IPS DF 4.7 (cell line): ENCODE measurements at regions not wholly inside any gene's neighbourhood (a gene's known extent, or its start where the extent isn't known, plus 50 kb on each side); places are given as distances from the start of the nearest gene placed in this dataset.
"Not testable (repeated sequence)": the region's sequence is repeated elsewhere in the genome, so short reads cannot be mapped to it uniquely, and the experiment has no call there.

Experiments used
- DNase-seq: peaks from one replicate; pipeline ENCODE4 v3.0.0-alpha.2; 2013; ENCODE audit warnings: low spot score; ENCODE audit errors: extremely low read depth

DNA sequence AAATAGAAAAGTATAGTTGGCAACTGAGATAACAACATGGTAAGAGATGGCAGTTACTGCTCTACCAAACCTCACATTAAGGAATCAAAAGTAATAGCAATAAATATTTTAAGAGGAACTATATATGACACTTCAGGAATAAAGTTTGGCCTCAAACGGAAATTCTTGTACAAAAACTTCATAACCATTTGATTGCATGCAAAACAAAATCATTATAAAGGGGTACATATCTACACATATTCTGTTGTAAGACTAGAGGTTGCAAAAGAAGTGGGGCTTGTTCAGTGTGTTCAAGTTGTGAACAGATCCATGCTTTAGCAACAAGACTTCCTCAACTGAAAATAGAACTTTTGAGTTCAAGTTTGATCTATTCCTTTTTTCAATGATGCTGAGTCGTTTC lies 133.5 kb upstream of the MIR17HG start:
- DNase-seq = no peak

DNA sequence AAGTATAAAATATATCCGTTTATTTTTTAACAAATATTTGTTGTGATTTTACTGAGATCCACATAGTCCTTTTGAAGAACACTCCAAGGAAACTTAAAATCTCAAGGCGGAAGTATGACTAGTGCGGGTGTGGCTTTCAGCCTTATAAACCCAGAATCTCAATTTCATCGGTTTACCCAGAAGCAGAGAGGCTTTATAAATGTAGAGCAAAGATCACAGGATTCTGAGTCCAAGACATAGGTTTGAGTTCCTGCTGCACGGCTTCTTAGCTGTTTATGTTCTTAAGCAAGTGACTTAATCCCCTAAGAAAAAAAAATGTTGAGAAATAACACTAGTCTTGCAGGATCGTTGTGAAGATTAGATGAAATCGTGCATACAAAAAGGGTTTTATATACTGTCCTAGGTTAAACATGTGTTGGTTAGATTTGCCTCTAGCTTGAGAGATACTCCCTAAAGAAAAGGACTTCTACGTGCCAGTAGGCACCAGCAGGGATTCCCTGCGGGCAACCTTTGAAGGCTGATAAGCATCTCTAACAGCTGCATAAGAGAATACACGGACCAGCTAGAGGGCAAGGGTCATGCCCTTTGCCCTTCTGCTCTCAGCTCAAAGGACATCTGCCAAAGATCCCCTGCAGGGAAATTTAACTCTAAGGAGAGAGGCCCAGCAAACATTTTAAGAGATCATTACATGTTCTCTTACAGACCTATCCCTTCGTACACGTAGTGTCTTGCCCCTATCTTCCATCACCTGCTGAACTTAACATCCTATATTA lies 130.4 kb upstream of the MIR17HG start:
- no peak for DNase-seq

DNA sequence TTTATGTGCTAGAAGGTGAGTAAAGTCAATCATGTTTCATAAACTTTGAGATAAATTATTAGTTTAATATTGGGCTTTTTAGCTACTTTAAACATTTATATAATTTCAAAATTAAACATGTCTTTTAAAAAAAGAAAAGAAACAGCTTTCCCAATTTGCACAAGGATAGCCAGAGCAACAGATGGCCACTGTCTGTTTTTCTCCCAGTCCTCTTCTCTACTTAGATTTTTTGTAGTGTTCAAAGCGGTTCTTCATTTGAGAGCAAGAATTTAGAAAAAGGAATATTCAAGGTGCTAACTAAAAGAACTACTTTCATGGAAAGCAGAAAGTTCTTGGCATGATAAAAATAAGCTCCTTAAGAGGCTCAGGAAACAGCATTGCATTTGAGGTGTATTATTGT lies 128.3 kb upstream of the MIR17HG start:
- no peak for DNase-seq

DNA sequence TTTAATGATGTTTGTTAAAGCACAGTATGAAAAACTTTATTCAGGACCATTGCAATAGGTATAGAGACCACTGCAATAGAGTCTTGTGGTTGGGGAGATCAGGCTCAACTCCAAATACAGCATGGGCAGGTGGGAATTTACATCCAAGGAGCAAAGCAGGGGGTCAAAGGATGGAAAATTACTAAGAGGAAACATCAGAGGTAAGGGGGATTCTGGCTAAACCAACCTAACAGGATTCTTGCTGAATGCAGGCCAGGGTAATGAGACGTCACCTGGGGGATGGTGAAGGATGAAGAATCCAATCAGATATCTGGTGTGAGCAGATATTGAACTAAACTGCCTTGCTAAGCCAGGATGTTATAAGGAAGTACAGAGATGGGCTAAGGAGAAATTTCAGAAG lies 126.6 kb upstream of the MIR17HG start:
- DNase-seq = no peak

DNA sequence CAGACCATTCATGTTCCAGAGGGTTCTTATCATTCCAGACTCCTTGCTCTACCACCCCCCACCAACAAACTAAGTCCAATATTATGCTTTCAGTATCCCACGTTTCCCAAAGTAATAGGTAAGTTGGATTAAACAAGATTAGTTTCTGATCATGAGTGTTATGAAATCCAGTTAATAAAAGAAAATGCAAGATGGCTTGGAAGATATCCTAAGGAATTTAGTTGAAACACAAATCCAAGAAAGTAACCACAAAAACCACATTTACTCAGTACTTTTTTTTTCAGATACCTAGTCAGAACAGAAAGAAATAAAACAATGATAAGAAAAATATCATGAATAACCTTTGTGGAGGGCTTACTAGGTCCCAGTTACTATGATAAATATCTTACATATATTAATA lies 119.4 kb upstream of the MIR17HG start:
- DNase-seq = no peak

DNA sequence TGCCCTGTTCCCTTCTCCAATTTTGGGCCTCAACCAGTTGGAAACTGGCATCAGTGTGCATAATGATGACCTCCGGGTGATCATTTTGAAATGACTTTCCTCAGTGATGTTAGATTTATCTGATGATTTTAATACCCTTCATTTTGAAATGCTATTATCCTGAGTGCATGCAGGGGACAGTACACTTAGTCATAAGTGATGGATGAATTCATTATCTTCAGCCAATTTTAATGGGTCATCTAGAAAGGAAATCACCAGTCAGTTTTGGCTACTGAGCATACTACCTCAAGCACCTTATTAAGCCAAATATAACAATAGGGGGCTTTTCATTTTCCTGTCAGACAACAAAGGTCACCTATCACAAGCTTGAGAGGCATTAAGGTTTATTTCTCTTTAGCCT lies 118.5 kb upstream of the MIR17HG start:
- DNase-seq = no peak

DNA sequence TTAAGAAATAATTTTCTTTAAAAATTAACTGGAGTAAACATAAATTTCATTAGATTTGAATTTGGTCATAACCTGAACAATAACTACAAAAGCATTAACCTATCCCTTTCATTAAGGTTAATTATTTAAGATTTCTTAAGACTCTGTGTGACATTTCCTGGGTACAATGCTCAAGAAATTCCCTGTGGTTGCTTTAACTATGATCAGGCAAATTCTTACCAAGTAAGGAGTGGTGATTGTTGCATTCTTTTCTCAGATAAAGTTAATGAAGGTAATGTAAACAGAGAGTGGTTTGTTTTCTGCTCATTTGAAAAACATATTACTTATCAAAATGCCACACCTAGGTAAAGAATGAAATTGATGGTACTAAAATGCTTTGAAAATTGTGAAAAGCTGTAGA lies 114.8 kb upstream of the MIR17HG start:
- DNase-seq = no peak

DNA sequence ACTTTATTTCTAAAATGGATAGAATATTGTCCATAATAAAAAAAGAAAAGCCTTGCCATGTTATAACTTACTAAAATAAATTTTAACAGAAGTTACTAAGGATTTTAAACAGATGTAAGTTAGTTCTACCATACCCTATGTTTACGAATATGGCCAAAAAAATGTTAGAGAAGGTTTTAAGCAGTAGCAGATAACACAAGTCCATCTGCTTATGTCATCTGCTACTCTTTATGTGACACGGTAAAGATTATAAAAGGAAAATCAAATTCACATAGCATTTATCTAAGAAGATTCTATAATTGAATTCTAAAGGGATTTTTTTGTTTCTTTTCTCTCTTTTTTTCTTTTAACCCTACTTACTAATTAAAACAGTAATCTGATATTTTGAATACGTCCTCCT lies 114.2 kb upstream of the MIR17HG start:
- no peak for DNase-seq

DNA sequence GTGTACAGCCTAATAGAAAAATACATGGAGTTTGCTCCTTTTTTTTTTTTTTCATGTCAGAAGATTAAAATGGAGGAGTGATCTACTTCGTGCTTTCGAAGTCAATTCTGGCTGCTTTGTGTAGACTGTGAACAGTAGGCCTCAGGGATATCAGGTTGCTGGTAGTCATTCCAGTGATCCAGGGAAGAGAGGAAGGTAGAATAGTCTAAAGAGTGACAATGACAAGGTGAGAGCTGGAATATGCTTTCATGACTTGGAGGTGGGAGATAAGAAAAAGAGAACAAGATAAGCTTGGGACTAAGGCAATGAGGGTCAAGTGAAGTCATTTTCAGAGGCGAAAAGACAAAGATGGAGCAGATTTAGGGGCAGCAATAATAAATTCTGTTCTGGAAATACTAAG lies 111.3 kb upstream of the MIR17HG start:
- no peak for DNase-seq

DNA sequence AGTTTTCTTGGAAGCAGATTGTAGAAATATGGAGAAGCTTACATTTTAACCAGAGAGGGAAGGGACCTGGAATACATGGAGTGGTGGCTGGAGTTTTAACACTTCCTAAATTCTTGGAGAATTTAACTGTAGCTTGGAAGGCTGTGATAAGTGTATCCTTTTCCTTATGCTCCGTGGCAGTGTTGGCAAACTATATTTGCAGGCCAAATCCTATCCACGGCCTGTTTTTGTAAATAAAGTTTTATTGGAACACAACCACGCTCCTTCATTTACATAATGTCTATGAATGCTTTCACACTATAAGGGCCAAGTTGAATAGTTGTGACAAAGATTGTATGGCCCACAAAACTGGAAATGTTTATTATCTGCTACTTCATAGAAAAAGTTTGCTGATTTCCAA lies 110.6 kb upstream of the MIR17HG start:
- DNase-seq = no peak

DNA sequence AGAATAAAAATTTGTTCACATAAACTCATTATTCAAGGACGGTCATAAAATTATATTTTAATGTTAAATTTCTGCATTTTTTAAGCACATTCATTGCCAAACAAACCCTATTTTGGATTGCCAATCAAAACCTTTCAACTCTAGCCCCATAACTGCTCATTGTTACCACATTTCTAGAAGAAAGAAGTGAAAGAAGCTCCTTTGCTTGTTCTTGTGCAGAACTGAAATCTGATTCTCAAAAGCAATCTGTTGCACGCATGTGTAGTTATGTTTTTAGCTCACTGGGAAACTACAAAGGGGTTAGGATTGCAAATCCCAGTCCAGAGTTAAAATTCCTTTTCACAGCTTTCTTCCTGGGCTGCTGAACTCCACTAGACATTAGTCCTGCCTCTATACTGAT lies 109.5 kb upstream of the MIR17HG start:
- no peak for DNase-seq

DNA sequence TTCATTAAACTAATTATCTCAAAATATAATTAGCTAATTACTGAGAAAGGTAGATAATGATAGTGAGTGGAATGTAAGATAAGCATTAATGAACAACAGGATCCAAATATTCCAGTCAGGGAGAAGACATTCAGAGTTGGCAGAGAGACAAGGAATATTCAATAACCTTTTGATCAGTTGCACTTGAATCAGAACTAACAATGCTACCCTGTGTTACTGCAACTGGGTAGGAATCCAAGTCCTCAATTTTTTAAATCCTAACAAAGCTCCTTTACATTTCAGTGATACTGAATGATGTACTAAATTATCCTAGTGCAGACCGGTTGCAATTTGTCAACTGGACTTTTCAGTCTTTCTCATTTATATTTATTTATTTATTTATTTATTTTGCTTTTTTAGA lies 107.1 kb upstream of the MIR17HG start:
- DNase-seq = no peak

DNA sequence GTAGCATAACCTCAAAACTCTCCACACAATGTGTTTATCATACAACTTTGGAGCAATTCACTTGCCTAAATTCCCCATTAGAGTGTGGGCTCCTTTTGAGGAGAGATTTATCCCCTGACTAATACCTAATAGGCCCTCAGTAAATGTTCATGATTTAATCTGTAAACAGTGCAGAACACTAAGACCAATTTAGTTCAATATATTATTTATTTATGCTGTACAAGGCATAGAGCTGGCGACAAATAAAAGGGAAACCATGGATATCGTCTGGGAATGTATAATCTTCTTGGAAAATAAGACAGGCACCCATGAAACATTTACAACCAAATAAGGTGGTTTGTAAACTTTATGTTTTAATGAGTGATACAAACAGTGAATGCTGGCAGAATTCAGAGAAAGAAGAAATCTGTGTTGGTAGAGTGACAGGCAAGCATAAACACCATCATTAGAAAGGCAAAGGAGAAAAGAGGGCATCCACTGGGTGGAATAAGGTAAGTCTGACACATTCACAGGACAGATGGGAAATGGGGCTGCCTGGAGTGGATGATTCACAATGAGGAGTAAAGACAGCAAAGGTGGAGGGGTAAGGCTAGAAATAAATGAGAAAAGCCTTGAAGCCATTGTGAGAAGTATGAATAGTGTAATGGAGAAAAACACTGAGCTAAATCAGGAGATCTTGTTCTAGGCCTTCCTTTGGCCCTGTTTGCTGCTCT lies 106.1 kb upstream of the MIR17HG start:
- no peak for DNase-seq

DNA sequence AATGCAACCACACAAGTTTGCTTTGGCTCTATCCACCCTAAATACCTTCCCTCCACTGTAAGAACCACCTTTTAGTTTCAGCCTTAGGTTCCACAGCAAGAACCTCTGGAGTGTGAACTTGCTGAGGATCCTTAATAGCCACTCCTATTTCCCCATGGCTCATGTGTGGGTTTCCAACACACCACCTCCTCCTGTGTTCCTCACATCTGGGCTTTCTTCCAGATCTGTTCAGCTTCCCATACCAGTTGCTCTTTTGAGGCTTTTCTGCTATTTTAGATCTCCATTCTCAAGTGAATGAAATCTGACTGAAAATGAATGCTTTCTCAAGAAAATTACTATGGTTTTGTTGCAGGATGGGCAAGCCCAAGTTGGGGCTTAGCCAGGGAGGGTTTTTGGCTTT lies 104.8 kb upstream of the MIR17HG start:
- DNase-seq = no peak

DNA sequence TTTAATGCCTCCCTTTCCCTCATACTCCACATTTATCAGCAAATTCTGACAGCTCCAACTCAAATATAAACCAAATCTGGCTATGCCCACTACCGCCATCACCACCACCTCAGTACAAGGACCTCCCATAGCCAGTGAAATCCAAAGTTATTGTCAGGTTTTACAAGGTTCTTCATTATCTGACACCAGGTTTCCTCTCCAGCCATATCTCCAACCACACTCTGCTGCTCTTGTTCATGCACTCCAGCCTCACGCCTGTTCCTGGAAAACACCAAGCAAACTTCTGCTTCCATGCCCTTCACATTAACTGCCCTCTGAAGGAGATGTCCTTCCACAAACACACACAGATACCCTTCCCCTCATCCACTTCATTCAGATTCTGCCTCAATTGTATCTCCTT lies 102.2 kb upstream of the MIR17HG start:
- DNase-seq = no peak

DNA sequence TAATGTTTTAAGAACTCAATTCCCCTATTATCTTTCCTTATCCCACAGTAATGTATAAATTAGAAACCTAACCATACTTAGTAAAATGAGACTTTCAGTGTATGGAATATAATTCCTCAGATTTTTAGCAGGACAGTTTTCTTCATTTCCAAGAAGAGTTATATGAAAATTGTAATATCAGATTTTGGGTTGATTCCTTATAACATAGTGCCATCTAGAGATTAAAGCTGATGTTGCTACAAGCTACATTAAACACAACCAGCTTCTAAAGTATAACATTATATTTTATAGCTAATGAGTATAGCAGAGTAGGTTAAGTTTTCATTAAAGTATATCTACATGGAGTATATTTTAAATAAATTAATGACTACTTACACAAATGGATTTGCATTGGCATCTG lies 99.7 kb upstream of the MIR17HG start:
- DNase-seq = no peak

DNA sequence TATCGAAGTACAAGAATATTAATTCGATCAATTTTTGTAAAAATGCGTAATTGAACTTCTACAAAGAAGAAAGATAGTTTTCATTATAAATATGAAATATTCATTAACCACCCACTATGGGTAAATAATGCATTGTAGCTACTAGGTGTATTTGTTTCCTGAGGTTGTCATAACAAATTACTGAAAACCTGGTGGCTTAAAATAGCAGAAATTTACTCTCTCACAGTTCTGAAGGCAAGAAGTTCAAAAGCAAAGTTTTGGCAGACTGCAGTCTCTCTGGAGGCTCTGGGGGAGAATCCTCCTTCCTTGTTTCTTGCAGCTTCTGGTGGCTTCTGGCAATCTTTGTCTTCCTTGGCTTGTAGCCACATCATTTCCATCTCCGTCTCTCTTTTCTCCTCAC lies 99.2 kb upstream of the MIR17HG start:
- DNase-seq = no peak

DNA sequence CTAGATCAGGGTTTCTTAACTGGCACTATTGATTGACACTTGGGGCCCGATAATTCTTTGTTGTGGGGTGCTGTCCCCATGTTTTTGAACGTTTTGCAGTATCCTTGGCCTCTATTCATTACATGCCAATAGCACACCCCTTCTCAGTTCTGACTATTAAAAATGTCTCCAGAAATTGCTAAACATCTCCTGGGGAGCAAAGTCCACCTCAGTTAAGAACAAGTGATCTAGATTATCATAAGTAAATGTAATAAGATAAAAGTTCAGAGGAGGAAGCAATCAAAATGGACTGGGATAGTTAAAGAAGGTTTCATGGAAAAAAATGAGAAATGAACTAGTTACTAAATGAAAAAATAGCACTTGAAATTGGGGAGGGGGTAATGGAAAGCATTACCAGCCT lies 98.1 kb upstream of the MIR17HG start:
- no peak for DNase-seq

DNA sequence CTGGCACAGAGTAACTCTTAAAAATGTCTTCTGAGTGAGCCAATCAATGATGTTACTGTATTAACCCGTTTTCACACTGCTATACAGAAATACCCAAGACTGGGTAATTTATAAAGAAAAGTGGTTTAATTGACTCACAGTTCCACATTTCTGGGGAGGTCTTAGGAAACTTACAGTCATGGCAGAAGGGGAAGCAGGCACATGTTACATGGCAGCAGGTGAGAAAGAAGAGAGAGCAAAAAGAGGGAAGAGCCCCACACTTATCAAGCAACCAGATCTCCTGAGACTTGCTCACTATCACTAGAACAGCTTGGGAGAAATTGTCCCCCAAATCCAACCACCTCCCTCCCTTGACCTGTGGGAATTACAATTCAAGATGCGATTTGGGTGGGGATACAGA lies 97.6 kb upstream of the MIR17HG start:
- DNase-seq = no peak

DNA sequence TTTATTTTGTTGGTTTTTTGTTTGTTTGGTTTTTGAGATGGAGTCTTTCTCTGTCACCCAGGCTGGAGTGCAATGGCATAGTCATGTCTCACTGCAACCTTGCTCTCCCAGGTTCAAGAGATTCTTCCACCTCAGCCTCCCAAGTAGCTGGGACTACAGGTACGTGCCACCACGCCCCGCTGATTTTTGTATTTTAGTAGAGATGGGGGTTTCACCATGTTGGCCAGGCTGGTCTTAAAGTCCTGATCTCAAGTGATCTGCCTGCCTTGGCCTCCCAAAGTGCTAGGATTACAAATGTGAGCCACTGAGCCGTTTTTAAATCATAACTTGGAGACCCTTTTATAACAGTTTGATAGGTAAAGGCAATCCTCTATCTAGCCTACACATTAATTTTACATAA lies 95.9 kb upstream of the MIR17HG start:
- not testable (repeated sequence) for DNase-seq

DNA sequence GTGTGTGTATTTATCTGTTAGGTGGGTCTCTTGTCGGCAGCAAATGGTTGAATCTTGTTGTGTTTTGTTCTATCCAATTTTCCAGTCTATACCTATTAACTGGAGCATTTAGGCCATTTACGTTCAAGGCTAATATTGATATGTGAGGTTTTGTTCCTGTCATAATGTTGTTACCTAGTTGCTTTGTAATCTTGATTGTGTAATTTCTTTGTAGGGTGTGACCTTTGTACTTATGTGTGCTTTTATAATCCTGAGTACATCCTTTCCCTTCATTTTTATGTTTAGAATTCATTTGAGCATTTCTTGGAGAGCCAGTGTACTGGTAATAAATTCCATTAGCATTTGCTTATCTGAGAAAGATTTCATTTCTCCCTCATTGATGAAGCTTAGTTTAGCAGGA lies 83.0 kb upstream of the MIR17HG start:
- DNase-seq = no peak

DNA sequence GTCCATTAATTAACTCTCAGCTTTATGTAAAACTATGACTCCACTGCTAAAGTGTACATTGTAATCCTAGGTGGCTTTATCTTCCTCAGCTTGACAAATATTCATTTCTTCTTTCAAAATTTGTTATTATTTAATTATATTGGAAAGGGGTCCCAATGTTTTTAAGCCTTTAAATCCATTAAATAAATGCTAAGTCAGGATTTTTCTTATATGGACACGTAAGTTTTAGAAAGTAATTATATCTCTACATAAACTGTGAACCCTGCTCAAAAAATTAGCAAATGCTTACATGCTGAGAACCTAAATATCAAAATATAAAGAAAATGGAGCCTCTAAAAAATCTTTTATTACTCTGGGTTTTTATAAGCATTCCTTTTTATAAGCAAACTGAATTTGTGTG lies 78.2 kb upstream of the MIR17HG start:
- no peak for DNase-seq

DNA sequence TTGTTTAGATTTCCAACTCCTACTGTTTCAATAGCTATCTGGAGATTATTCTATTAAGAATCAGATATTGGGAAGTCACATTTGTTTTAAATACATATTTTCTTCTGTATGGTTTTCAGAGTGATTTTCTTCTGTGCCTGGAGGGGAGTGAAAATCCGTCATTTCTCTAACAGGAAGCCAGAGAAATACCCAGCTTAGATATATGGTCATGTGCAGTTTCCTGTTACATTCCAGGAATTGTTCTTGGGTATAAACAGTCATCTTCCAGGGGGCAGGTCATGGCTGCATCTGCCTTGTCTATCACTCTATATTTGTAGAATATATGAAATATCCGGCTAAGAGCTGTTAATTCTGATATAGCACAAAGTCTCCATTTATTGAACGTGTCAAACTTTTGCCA lies 77.5 kb upstream of the MIR17HG start:
- DNase-seq = no peak
